PC-9 (cell line): ENCODE measurements at regions not wholly inside any gene's neighbourhood (a gene's known extent, or its start where the extent isn't known, plus 50 kb on each side); places are given as distances from the start of the nearest gene placed in this dataset.

Source experiments
- EZH2 ChIP-seq: fragments of 200-600 bp; sonication (generic); IDR thresholded peaks from 2 replicates; pipeline ENCODE4 v1.8.0; 2017; ENCODE audit warnings: antibody characterized with exemption, low read depth
- TF ChIP-seq, protein P1 (sequence below): fragments of 200-600 bp; sonication (generic); conservative IDR thresholded peaks from 2 replicates; pipeline ENCODE4 v1.6.1; 2017; ENCODE audit warnings: mixed run types, antibody characterized with exemption, mild to moderate bottlenecking, moderate library complexity

DNA sequence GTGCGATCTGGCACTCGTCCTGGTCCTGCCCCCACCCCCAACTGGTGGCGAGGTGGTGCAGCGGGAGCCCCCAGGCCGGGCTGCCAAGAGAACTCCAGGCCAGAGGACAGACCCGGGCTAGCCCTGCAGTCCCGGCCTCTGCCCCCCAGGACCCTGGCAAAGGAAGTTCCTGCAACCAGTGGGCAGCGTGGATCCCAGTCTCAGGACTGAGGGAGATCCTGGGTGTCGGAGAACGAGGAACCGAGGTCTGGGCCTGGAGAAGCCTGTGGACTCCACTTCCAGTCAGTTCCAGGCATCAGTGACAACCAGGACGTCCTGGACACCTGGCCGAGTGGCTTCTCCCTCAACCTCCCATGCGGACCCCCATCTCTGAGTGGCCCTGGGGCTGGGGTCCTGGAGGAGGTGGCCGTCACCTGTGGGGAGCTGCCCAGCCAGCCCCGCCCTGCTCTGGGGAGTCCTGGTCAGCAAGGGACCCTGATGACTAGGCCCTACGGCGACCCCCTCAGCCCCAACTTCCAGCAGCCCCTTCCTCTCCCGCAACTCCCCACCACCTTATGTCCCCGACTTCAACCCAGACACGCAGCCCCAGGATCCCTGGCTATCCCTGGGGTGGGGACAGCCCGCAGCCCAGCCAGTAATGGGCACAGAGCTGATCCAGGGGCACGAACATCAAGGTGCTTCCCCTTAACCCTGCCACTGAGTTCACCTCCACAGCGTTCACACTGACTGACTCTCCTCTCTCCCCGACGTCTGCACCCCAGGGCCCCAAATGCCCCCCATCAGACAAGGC is 53.7 kb upstream of the NKX1-1 start:
- TF ChIP-seq, protein P1, sequence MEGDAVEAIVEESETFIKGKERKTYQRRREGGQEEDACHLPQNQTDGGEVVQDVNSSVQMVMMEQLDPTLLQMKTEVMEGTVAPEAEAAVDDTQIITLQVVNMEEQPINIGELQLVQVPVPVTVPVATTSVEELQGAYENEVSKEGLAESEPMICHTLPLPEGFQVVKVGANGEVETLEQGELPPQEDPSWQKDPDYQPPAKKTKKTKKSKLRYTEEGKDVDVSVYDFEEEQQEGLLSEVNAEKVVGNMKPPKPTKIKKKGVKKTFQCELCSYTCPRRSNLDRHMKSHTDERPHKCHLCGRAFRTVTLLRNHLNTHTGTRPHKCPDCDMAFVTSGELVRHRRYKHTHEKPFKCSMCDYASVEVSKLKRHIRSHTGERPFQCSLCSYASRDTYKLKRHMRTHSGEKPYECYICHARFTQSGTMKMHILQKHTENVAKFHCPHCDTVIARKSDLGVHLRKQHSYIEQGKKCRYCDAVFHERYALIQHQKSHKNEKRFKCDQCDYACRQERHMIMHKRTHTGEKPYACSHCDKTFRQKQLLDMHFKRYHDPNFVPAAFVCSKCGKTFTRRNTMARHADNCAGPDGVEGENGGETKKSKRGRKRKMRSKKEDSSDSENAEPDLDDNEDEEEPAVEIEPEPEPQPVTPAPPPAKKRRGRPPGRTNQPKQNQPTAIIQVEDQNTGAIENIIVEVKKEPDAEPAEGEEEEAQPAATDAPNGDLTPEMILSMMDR, result no peak
- TF ChIP-seq EZH2, result no peak
